Fibroblast of upper back skin (primary cell): ENCODE measurements at regions not wholly inside any gene's neighbourhood (a gene's known extent, or its start where the extent isn't known, plus 50 kb on each side); places are given as distances from the start of the nearest gene placed in this dataset.

ENCODE experiments used
- DNase-seq: peaks from one replicate; pipeline ENCODE4 v3.0.0-alpha.2; 2013

DNA sequence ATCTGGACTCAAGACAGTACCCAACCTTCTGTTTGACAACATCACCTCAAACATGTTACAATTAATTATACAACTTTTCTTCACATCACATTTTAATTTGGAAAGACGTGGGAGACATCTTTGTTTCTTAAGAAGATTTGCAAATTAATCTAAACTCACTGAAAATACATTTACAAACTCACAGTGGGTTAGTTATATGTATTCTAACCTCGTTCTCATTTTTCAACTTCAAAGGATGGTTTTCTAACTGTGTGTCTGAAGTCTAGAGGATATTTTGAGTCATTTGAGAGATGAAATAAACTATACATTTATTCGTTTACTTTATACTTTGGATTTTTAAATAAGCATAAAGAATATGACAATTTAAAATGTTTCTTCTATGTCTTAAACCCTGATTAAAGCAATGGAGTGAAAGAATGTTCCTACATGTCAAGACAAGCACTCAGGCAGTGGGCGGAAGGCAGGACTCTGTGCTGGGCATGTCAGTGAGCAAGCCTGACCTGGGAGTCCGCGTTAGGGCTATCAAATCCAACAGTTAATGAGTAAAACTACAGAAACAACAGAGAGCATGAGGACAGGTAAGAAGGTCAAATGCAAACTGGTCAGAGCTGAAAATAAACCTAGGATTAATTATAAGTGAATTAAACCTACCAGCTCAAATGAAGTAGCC lies 76.5 kb upstream of the CTTNBP2NL start:
- DNase-seq = no peak

DNA sequence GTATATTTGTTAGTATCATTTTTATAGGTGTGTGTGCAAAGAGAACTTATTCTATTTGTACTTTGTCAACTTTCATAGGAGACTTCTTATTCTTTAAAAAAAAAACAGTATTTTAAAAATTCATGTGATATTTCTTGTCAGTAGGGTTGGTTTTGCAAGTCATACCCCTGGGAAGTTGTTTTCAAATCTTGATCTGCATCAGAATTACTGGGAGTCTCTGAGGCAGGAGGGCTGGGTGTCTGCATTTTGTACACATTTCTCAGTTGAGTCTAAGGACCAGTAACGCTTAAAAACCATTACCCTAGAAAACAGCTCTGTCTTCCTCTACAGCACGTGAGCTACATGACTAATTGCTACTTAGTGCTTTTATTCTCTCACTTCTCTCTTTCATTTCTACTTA lies 76.0 kb upstream of the CTTNBP2NL start:
- DNase-seq = no peak

DNA sequence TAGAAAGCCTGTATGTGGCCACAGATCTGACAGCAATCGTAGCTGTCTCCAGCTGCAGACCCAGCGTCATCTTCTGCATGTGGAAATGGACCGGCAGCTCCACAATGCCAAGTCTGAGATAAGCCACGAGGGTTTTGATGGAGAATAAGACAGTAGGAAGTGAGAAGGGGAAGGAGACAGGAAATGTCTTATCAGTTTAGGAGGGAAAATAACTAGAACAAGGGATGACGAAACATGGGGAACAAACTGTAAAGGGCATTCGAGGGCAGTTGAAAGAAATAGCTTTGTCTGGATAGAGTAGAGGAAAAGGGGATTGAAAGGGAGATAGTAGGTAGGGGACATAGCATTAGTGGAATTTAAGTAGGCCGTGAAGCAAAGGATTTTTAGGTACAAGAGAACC lies 74.0 kb upstream of the CTTNBP2NL start:
- DNase-seq = no peak

DNA sequence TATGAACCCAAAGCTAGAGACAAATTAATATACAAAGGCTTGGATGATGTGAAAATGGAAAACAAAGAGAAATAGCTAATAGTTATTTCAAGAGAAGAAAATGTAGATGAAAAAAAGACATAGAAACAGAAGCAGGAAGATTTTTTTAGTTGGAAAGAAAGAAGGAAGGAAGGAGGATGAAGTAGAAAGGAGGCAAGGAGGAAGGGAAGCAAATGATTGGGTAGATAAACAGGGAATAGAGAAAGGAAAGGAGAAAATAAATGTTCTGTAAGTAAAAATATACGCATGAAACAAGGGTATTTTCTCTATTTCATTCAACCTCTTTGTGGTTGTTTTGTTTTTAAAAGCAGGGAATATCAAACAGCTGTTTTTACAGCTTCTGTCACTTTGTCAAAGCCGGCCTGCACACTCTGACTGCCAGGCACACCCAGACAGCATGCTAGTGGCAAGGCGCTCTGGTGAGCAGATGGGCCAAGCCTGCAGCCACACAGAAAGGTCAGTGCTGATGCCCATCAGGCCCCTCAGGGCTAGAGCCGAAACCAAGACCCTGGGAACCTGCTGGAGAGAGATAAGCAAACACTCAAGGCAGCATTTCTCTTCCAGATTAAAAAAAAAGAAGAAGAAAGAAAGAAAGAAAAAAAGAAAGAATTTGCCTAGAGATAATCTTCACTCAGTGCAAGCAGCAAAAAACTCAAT lies 72.9 kb upstream of the CTTNBP2NL start:
- DNase-seq = no peak

DNA sequence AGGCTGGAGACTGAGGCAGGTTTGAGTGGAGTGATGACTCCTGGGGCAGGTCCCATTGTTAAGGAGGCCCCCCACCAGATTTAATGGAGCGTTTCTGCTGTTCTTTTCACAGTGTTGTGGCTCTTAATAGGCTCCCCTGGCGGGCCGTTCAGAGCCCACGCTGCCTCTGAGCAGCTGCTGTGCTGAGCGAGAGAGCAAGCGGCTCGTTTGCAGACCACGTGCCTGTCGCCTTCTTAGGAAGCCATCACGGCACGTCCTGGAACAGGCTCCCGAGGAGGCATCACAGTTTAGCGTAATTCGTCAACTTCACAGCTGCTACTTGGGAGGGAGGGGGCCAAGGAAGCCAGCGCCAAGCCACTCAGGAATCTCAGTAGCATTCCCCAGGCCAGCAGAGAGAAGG lies 70.5 kb upstream of the CTTNBP2NL start:
- DNase-seq = no peak

DNA sequence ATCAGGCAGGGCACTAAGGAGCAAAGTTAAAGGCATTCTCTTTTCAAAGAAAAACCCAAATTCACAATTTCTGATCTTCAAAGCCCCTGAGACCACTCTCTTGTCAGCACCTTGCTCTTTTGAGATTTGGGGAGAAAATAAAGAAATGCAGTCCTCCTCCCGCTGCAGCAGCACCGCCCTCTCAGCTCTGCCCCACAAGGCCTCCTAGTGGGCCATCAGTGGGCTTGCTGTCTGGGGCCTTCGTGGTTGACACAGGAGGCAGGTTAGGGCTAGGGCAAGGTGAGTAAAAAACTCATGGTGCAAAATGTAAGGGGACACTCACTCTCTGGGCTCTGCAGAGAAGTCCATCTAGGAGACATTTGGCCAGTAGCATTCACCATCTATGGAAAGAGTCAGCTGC lies 67.4 kb upstream of the CTTNBP2NL start:
- no peak for DNase-seq

DNA sequence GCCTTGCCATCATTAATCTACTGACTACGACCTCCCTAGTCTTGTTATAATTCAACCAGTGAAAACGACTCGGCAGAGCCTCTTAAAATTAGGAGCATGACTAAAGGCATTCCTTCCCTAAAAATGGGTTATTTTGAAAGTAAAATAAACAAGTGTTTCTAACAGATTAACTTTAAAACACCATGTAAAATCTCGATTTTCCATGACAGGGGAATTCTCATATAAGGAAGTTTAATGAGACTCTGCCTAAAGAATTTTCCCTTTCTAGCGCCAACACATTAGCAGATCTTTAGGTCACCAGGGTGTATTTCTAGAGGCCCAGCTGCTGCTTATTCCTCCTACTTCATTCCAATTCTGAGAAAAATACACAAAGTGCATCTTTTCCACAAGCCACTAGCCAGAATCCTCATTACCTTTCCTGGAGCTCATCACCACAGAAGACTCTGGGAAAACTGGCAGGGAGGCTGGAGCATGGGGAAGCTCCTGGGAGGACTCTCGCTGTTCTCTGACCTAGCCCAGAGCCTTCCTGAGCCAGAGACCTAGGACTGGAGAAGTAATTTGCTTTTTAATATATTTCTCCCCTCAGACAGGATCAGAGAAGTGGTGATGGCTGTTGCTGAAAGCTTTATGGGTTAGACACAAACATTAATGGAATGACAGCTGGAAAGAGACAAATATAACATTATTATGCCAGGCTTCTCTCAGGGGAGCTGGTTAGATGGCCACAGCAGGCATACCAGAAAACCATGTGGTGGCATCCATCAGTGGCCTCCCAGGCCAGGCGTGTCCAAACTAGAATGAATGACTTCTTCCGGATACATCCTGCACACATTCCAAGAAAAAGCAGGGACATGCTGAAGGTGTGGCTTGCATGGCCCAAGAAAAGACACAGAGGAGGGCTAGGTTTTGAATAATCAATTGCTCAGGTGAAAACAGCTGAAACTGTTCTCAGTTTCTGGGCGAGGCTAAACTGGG lies 63.6 kb upstream of the CTTNBP2NL start:
- DNase-seq = no peak

DNA sequence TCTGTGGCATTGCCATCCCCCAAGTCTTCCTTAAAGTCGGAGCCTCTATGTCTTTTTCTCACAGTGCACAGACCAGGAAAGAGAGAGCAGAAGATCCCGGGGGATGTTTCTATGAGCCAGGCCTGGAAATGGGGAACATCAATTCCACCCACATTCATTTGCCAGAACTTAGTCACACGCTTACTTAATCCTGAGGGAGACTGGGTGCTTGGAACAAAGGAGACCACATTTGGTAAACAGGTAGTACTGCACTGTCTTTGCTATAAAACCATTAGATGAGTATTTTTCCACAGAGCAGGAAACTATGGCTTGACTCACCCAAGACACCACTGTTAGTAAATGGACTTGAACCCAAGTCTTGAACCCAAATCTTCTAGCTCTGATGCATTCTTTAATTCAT lies 60.7 kb upstream of the CTTNBP2NL start:
- no peak for DNase-seq

DNA sequence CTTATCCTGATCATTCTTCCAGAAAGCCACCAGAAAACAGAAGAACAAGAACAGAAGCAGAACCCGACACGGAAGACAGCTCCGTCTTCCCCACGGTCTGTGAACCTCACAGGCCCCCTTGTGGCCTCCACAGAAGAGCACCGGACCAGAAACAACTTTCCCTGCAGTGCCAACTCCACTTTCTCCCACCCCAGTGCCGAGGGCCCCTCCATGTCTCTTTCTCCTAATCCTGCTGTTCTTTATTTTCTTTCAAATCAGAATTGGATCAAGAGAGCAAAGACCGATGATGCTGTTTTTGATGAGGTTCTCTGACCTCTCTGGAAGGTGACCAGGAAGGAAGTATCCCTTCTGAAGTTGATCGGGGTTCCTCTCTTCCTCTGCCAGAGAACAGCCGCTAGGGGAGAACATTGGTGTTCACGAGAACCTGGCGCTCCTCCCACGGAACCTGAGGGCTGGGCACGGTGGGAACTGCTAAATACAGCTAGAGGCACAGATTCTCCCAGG lies 58.9 kb upstream of the CTTNBP2NL start:
- DNase-seq = no peak

DNA sequence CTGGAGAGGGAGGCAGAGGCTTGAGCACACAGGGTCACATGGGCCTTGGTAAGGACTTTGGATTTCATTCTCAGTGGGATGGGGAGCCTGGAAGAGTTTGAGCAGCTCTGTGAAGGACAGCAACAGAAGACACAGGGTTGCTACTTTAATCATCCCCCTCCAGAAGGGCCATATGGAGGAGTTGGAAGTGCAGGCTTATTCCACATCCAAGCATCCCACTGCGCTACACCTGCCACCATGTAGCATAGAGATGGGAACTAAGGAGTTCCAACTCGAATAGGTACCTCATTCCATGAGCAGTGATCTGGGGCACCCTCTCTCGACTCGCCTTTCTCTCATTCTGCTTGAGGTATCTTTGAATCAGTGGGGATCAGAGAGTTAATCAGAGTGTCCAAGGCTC lies 54.0 kb upstream of the CTTNBP2NL start:
- DNase-seq = no peak

DNA sequence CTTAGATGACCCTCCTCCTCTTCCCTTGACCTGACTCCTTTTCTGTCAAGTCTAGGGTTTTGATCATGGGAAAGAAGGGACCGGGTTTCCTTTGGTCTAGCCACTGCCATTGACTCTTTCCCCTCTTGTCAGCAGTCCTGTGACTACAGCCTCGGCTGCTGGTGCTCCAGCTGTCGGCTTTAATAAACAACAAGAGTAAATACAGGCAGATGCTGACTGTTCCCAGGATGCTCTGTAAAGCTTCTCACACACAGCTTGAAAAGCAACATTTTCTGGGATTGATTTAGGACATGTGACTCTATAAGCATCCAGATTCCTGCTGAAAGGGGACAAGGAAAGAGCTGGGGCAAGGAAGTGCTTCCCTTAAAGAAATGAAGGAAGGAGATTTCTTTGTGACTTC lies 53.5 kb upstream of the CTTNBP2NL start:
- no peak for DNase-seq

DNA sequence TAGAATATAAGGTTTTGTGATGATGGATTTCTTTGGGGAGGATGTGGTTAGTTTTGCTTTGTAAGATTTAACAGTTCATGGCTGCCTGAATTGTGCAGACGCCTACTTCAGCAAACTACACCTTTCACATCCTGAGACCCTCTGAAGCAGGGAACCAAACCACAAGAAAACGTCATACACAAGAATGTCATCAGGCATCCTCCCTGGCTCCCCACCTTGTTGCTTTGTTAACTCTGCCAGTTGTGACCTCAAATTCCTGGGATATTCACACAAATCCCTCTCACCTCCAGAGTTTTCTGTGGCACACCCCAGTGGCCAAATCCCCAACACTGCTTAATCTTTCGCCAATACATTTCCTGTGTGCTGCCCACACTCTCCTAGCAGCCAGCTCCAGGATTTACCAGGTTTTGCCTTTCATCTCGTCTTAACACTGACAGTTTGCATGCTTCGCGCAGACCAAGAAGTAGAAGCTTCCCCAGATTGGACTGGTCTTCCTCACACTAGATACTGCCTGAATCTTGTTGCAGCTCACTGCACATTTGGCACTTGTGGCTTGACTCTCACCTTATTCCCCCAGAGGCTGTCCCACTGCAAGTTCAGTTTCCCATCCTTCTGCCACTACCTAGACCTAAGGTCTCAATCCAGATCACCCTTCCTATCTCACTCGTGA lies 51.1 kb upstream of the CTTNBP2NL start:
- DNase-seq = no peak
